AG09319 (cell line): ENCODE measurements at regions not wholly inside any gene's neighbourhood (a gene's known extent, or its start where the extent isn't known, plus 50 kb on each side); places are given as distances from the start of the nearest gene placed in this dataset.

ENCODE experiments used
- DNase-seq: peaks from one replicate; pipeline ENCODE4 v3.0.0-alpha.2; 2010; ENCODE audit warnings: low read depth; ENCODE audit errors: extremely low read depth
- CTCF ChIP-seq: IDR thresholded peaks from 2 replicates; pipeline ENCODE4 v1.5.1; 2011; ENCODE audit warnings: low read depth, mild to moderate bottlenecking, inconsistent platforms, low read length, moderate library complexity

- TF ChIP-seq CTCF = no peak
- DNase-seq = no peak
Observed at GRCh38 chr11:127590314-127590713, 589.7 kb upstream of the KIRREL3 start.

GRCh38 chr11:127588431-127588830 is 587.9 kb upstream of the KIRREL3 start:
- no peak for TF ChIP-seq CTCF
- DNase-seq = no peak

GRCh38 chr11:127587511-127587910 is 586.9 kb upstream of the KIRREL3 start:
- DNase-seq = no peak
- TF ChIP-seq CTCF = no peak

- no peak for TF ChIP-seq CTCF
- no peak for DNase-seq
Observed at GRCh38 chr11:127576210-127576609, 575.6 kb upstream of the KIRREL3 start.

- no peak for DNase-seq
- TF ChIP-seq CTCF = no peak
Observed at GRCh38 chr11:127574478-127574877, 573.9 kb upstream of the KIRREL3 start.

- TF ChIP-seq CTCF = no peak
- no peak for DNase-seq
Observed at GRCh38 chr11:127568891-127569290, 568.3 kb upstream of the KIRREL3 start.

GRCh38 chr11:127567237-127567932 is 566.8 kb upstream of the KIRREL3 start:
- no peak for TF ChIP-seq CTCF
- no peak for DNase-seq
